ENCODE measurements at regions not wholly inside any gene's neighbourhood (a gene's known extent, or its start where the extent isn't known, plus 50 kb on each side); places are given as distances from the start of the nearest gene placed in this dataset.

DNA sequence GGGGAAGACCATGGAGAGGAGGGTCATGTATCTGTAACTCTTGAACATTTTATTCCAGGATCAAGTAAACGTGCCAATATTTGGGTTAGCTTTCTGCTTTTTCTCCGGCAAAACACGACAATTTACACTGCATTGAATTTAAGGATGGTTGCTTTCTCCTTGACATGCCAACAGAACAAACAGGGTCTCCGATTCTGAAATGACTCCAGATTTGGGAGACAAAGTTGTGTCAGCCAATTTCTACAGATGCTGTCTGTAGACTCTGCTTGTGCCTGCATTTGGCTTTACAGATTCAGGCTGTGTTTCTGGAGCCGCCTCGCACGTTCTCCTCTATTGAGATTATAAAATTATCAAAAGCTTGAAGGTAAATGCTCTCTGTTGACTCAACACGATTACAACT is 207.0 kb downstream of the ASMT start:
- no peaks in the 10 kb centered on the region for H3K4me1 Mint-ChIP-seq (ENCODE audit: unreplicated experiment)
- H3K4me3 Mint-ChIP-seq (ENCODE audit: unreplicated experiment) = no peak overlapping the region
- TF ChIP-seq, protein P1, sequence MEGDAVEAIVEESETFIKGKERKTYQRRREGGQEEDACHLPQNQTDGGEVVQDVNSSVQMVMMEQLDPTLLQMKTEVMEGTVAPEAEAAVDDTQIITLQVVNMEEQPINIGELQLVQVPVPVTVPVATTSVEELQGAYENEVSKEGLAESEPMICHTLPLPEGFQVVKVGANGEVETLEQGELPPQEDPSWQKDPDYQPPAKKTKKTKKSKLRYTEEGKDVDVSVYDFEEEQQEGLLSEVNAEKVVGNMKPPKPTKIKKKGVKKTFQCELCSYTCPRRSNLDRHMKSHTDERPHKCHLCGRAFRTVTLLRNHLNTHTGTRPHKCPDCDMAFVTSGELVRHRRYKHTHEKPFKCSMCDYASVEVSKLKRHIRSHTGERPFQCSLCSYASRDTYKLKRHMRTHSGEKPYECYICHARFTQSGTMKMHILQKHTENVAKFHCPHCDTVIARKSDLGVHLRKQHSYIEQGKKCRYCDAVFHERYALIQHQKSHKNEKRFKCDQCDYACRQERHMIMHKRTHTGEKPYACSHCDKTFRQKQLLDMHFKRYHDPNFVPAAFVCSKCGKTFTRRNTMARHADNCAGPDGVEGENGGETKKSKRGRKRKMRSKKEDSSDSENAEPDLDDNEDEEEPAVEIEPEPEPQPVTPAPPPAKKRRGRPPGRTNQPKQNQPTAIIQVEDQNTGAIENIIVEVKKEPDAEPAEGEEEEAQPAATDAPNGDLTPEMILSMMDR (IDR thresholded peaks at IDR 0.05) = no peak
- DNase-seq (ENCODE audit: extremely low spot score, unreplicated experiment) = no peak
- no peak overlapping the region for H3K27ac Mint-ChIP-seq (ENCODE audit: unreplicated experiment)
- no peaks in the 10 kb centered on the region for H3K27me3 Mint-ChIP-seq (ENCODE audit: unreplicated experiment)
- peaks cover 28% of the 10 kb centered on the region for H3K9me3 Mint-ChIP-seq (ENCODE audit: unreplicated experiment)
- no peaks in the 10 kb centered on the region for H3K36me3 Mint-ChIP-seq (ENCODE audit: unreplicated experiment)

DNA sequence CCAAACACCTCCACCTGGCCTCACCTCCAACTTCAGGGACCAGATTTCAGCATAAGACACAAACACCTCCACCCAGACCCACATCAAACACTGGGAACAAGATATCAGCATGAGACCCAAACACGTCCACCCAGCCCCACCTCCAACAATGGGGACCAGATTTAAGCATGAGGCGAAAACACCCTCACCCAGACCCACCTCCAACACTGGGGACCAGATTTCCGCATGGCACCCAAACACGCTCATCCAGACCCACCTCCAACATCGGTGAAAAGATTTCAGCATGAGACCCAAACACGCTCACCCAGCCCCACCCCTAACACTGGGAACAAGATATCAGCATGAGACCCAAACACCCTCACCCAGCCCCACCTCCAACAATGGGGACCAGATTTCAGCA is 210.0 kb downstream of the ASMT start:
- Mint-ChIP-seq H3K36me3 (ENCODE audit: unreplicated experiment) (no peaks in the 10 kb centered on the region), H3K4me1 (ENCODE audit: unreplicated experiment) (no peaks in the 10 kb centered on the region), H3K9me3 (ENCODE audit: unreplicated experiment) (peaks cover 28% of the 10 kb centered on the region), H3K27me3 (ENCODE audit: unreplicated experiment) (no peaks in the 10 kb centered on the region), H3K27ac (ENCODE audit: unreplicated experiment) (no peak overlapping the region), H3K4me3 (ENCODE audit: unreplicated experiment) (no peak overlapping the region)
- no peak for DNase-seq (ENCODE audit: extremely low spot score, unreplicated experiment)
- TF ChIP-seq, protein P1 (IDR thresholded peaks at IDR 0.05) = no peak

DNA sequence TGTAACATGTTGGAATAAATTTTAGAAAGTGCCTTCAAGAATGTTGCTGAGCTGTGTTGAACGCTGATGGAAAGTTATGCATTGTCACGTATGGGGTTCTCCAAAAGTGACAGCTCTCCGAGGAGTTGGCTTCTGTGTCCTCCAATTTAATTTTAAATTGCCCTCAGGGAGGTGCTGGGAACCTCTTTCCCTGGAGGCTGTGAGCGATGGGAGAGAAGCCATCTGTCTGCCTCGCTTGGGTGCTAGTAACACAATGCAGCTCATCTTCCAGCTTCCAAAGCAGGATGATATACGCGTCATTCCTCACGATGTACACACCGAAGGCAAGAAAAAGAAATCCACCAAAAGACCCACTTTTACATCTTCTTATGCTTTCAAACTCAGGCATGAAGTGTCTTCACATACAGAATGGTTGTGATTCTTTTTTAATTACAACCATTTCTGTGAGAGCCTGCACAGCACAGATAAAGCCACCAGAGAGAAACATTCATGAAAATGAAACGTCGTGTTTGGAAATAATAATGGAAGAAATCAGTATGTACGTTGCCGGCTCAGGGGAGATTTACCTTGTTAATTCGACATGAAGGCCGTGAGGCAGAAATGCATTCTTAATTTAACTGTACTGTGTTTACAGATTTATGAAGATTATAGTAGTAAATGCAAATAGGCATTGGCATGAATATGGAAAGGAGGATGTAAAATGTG is 218.9 kb downstream of the ASMT start:
- H3K27me3 Mint-ChIP-seq (ENCODE audit: unreplicated experiment) = no peaks in the 10 kb centered on the region
- DNase-seq (ENCODE audit: extremely low spot score, unreplicated experiment) = no peak
- H3K4me1 Mint-ChIP-seq (ENCODE audit: unreplicated experiment) = no peaks in the 10 kb centered on the region
- H3K27ac Mint-ChIP-seq (ENCODE audit: unreplicated experiment) = no peak overlapping the region
- no peak overlapping the region for H3K4me3 Mint-ChIP-seq (ENCODE audit: unreplicated experiment)
- no peaks in the 10 kb centered on the region for H3K36me3 Mint-ChIP-seq (ENCODE audit: unreplicated experiment)
- TF ChIP-seq, protein P1 (IDR thresholded peaks at IDR 0.05) = no peak
- H3K9me3 Mint-ChIP-seq (ENCODE audit: unreplicated experiment) = peaks cover 13% of the 10 kb centered on the region

DNA sequence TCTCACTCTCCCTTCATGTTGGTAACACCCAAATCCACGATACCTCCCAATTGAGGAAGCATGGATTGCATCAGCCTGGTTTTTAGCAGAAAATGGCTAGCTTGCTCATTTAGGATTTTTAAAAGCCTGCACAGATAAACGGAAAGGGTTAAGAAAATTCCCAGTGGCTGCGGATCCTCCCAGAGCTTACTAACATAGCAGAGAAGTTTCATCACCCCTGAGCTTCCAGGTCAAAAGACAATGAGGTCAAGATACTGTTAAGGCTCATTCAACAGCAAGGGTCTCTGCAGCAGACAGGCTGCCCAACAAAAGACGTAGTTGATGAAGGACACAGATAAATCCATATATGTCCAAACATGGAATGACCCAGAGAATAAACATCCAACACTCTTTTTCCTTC is 220.2 kb downstream of the ASMT start:
- no peak for DNase-seq (ENCODE audit: extremely low spot score, unreplicated experiment)
- no peaks in the 10 kb centered on the region for H3K36me3 Mint-ChIP-seq (ENCODE audit: unreplicated experiment)
- H3K4me3 Mint-ChIP-seq (ENCODE audit: unreplicated experiment) = no peak overlapping the region
- TF ChIP-seq, protein P1 (IDR thresholded peaks at IDR 0.05) = no peak
- H3K27me3 Mint-ChIP-seq (ENCODE audit: unreplicated experiment) = no peaks in the 10 kb centered on the region
- H3K4me1 Mint-ChIP-seq (ENCODE audit: unreplicated experiment) = no peaks in the 10 kb centered on the region
- H3K27ac Mint-ChIP-seq (ENCODE audit: unreplicated experiment) = no peak overlapping the region
- H3K9me3 Mint-ChIP-seq (ENCODE audit: unreplicated experiment) = peaks cover 13% of the 10 kb centered on the region

DNA sequence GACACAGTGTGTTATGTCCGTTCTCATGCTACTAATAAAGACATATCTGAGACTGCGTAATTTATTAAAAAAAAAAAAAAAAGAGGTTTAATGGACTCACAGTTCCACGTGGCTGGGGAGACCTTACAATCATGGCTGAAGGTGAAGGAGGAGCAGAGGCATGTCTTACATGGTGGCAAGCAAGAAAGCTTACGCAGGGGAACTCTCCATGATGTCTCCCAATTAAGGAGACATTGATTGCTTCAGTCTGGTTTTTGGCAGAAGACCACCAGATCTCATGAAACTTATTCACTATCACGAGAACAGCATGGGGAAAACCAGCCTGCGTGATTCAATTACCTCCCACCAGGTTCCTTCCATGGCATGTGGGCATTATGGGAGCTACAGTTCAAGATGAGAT is 221.8 kb downstream of the ASMT start:
- Mint-ChIP-seq H3K4me3 (ENCODE audit: unreplicated experiment) (no peak overlapping the region), H3K36me3 (ENCODE audit: unreplicated experiment) (no peaks in the 10 kb centered on the region)

More for the DNA sequence above, 221.8 kb downstream of the ASMT start:
- Mint-ChIP-seq H3K27ac (ENCODE audit: unreplicated experiment) (no peak overlapping the region), H3K9me3 (ENCODE audit: unreplicated experiment) (peaks cover 13% of the 10 kb centered on the region), H3K4me1 (ENCODE audit: unreplicated experiment) (no peaks in the 10 kb centered on the region), H3K27me3 (ENCODE audit: unreplicated experiment) (no peaks in the 10 kb centered on the region)
- TF ChIP-seq, protein P1 (IDR thresholded peaks at IDR 0.05) = no peak
- no peak for DNase-seq (ENCODE audit: extremely low spot score, unreplicated experiment)

Measured in osteocyte (in vitro differentiated cells).